ENCODE measurements at regions not wholly inside any gene's neighbourhood (a gene's known extent, or its start where the extent isn't known, plus 50 kb on each side); places are given as distances from the start of the nearest gene placed in this dataset.

DNA sequence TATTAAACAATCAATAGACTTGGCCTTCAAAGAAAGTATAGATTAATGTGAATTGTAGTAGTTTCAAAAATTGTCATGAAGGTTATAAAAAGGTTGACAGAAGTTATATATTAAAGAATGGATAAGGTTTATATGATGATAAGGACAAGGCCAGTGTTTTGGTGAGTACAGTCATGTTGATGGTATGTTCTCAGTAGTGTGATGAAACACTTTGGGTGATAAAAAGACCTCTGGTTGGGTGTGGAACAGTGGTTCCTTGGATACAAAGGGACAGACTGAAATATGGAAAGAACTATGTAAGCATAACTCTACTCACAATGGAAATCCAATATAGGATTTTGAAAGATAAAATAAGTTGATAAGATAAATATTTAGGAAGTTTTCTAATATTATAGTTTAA is 866.3 kb downstream of the ANKRD7 start:
- TF ChIP-seq POLR2AphosphoS5 (IDR thresholded peaks at IDR 0.05; ENCODE audit: borderline replicate concordance, low read depth, low read length) (no peak), EZH2 (IDR thresholded peaks at IDR 0.05) (no peak)
